ENCODE measurements at regions not wholly inside any gene's neighbourhood (a gene's known extent, or its start where the extent isn't known, plus 50 kb on each side); places are given as distances from the start of the nearest gene placed in this dataset.

- Histone ChIP-seq H3K9me3 (ENCODE audit: control insufficient read depth, low read length) (peaks cover 22% of the 10 kb centered on the region), H3K27ac (ENCODE audit: low read depth, low read length) (no peak overlapping the region), H3K4me1 (ENCODE audit: control insufficient read depth, insufficient read depth, low read length) (no peaks in the 10 kb centered on the region), H3K9ac (ENCODE audit: extremely low read depth, low read length, poor library complexity, severe bottlenecking) (no peak overlapping the region), H3K4me3 (ENCODE audit: low read length) (no peak overlapping the region), H3K36me3 (ENCODE audit: control insufficient read depth, insufficient read depth, low read length) (no peaks in the 10 kb centered on the region), H3K27me3 (ENCODE audit: control insufficient read depth, insufficient read depth, low read length, poor library complexity, severe bottlenecking) (no peaks in the 10 kb centered on the region)
- Mint-ChIP-seq H3K4me1 (peaks cover 13% of the 10 kb centered on the region), H3K4me3 (no peak overlapping the region), H3K9me3 (peaks cover 18% of the 10 kb centered on the region), H3K36me3 (ENCODE audit: low read depth) (peaks cover 2% of the 10 kb centered on the region), H3K27ac (no peak overlapping the region), H3K27me3 (ENCODE audit: insufficient read depth) (no peaks in the 10 kb centered on the region)
- DNase-seq, result no peak
- 66 to 83% methylated on average over 2 of the region's 2 CpGs for WGBS, 2 experiments (ENCODE audit: insufficient coverage in 1 of 2, insufficient read length in 1 of 2)
- TF ChIP-seq, protein P1, sequence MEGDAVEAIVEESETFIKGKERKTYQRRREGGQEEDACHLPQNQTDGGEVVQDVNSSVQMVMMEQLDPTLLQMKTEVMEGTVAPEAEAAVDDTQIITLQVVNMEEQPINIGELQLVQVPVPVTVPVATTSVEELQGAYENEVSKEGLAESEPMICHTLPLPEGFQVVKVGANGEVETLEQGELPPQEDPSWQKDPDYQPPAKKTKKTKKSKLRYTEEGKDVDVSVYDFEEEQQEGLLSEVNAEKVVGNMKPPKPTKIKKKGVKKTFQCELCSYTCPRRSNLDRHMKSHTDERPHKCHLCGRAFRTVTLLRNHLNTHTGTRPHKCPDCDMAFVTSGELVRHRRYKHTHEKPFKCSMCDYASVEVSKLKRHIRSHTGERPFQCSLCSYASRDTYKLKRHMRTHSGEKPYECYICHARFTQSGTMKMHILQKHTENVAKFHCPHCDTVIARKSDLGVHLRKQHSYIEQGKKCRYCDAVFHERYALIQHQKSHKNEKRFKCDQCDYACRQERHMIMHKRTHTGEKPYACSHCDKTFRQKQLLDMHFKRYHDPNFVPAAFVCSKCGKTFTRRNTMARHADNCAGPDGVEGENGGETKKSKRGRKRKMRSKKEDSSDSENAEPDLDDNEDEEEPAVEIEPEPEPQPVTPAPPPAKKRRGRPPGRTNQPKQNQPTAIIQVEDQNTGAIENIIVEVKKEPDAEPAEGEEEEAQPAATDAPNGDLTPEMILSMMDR (conservative IDR thresholded peaks at IDR 0.05), result peak; percentile 41
These were observed 108.4 kb upstream of the SPATA16 start for GRCh38 chr3:173249457-173249856.

- Mint-ChIP-seq H3K27ac (no peak overlapping the region), H3K4me3 (no peak overlapping the region), H3K9me3 (peaks cover 4% of the 10 kb centered on the region), H3K27me3 (ENCODE audit: insufficient read depth) (no peaks in the 10 kb centered on the region), H3K36me3 (ENCODE audit: low read depth) (peaks cover 2% of the 10 kb centered on the region), H3K4me1 (peaks cover 8% of the 10 kb centered on the region)
- peaks cover 9% of the 10 kb centered on the region for H3K9me3 ChIP-seq (ENCODE audit: control insufficient read depth, low read length)
- TF ChIP-seq, protein P1 (conservative IDR thresholded peaks at IDR 0.05), result no peak
- no peak overlapping the region for H3K9ac ChIP-seq (ENCODE audit: extremely low read depth, low read length, poor library complexity, severe bottlenecking)
- no peak overlapping the region for H3K27ac ChIP-seq (ENCODE audit: low read depth, low read length)
- no peaks in the 10 kb centered on the region for H3K4me1 ChIP-seq (ENCODE audit: control insufficient read depth, insufficient read depth, low read length)
- no peaks in the 10 kb centered on the region for H3K36me3 ChIP-seq (ENCODE audit: control insufficient read depth, insufficient read depth, low read length)
- no CpG with 5 or more reads among the region's 1 CpG for WGBS, 2 experiments (ENCODE audit: insufficient coverage in 1 of 2, insufficient read length in 1 of 2)
- H3K4me3 ChIP-seq (ENCODE audit: low read length), result no peak overlapping the region
- no peaks in the 10 kb centered on the region for H3K27me3 ChIP-seq (ENCODE audit: control insufficient read depth, insufficient read depth, low read length, poor library complexity, severe bottlenecking)
- DNase-seq, result no peak
These were observed 100.7 kb upstream of the SPATA16 start for GRCh38 chr3:173241727-173242126.

DNA sequence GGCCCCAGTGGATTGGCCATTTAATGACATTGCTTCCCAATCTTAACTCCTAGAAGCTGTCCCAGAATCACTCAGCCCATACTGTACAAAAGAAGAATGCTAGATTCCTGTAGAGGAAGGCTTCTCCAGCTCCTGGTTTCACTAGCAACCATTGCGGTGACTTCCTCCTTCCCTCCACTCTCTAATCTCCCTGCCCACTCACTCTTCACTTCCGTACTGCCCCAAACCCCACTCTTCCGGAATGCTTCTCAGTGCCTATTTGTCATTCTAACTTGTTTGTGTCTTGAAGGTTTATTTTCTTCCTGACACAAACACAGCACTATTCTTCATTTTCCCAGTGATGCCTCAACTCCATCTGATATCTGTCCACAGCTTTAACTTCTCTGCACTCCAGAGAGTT, 97.1 kb upstream of the SPATA16 start:
- TF ChIP-seq, protein P1 (conservative IDR thresholded peaks at IDR 0.05), result no peak
- Histone ChIP-seq H3K9ac (ENCODE audit: extremely low read depth, low read length, poor library complexity, severe bottlenecking) (no peak overlapping the region), H3K27me3 (ENCODE audit: control insufficient read depth, insufficient read depth, low read length, poor library complexity, severe bottlenecking) (no peaks in the 10 kb centered on the region), H3K36me3 (ENCODE audit: control insufficient read depth, insufficient read depth, low read length) (no peaks in the 10 kb centered on the region), H3K9me3 (ENCODE audit: control insufficient read depth, low read length) (no peaks in the 10 kb centered on the region), H3K27ac (ENCODE audit: low read depth, low read length) (no peak overlapping the region), H3K4me1 (ENCODE audit: control insufficient read depth, insufficient read depth, low read length) (no peaks in the 10 kb centered on the region), H3K4me3 (ENCODE audit: low read length) (no peak overlapping the region)
- H3K27me3 Mint-ChIP-seq (ENCODE audit: insufficient read depth), result no peaks in the 10 kb centered on the region
- H3K4me1 Mint-ChIP-seq, result peaks cover 4% of the 10 kb centered on the region
- H3K27ac Mint-ChIP-seq, result no peak overlapping the region
- DNase-seq, result no peak
- WGBS, 2 experiments (ENCODE audit: insufficient coverage in 1 of 2, insufficient read length in 1 of 2), result 78 to 99% methylated on average over 2 to 3 of the region's 3 CpGs
- no peaks in the 10 kb centered on the region for H3K36me3 Mint-ChIP-seq (ENCODE audit: low read depth)
- H3K9me3 Mint-ChIP-seq, result no peaks in the 10 kb centered on the region
- H3K4me3 Mint-ChIP-seq, result no peak overlapping the region

Data from endodermal cell (in vitro differentiated cells).